ENCODE measurements at regions not wholly inside any gene's neighbourhood (a gene's known extent, or its start where the extent isn't known, plus 50 kb on each side); places are given as distances from the start of the nearest gene placed in this dataset.

- TF ChIP-seq ATF3 (IDR thresholded peaks at IDR 0.05) (no peak), EGR1 (IDR thresholded peaks at IDR 0.05; ENCODE audit: low read depth) (no peak), CBX3 (IDR thresholded peaks at IDR 0.05; ENCODE audit: low read depth) (no peak), ELF1 (IDR thresholded peaks at IDR 0.05; ENCODE audit: borderline replicate concordance, low read depth) (no peak), SP1 (IDR thresholded peaks at IDR 0.05; ENCODE audit: low read depth) (no peak), ZBTB33 (IDR thresholded peaks at IDR 0.05; ENCODE audit: extremely low read depth, insufficient replicate concordance, low read length) (no peak)
These were observed 506.3 kb downstream of the TENT5A start (continued) for GRCh38 chr6:81246200-81246599.

GRCh38 chr6:81242624-81243023 lies 509.9 kb downstream of the TENT5A start:
- H3K27me3 ChIP-seq (ENCODE audit: insufficient read depth, low read length) = no peaks in the 10 kb centered on the region
- H4K20me1 ChIP-seq (ENCODE audit: insufficient read depth) = no peaks in the 10 kb centered on the region
- TF ChIP-seq EZH2phosphoT487 (IDR thresholded peaks at IDR 0.05; ENCODE audit: borderline replicate concordance) (no peak), ATF3 (IDR thresholded peaks at IDR 0.05) (no peak)
- H3K36me3 ChIP-seq (ENCODE audit: control insufficient read depth in 1 of 2, insufficient read depth in 2 of 2, low read length in 2 of 2) = no peaks in the 10 kb centered on the region
- H3K9me3 ChIP-seq (ENCODE audit: control insufficient read depth in 1 of 2, insufficient read depth in 1 of 2, low read depth in 1 of 2, low read length in 2 of 2) = no peaks in the 10 kb centered on the region
- H3K27ac ChIP-seq (ENCODE audit: low read depth, low read length) = no peak overlapping the region
- intact Hi-C loops (cut with micrococcal nuclease) = loop anchor here (5.0 to 10.0 kb wide), 4 partner anchors 225 to 1110 kb away; partner anchors contain the start of gene TENT5A
- DNase-seq (ENCODE audit: low read depth, low spot score) = no peak
- H3K4me2 ChIP-seq (ENCODE audit: low read length) = no peak overlapping the region
- ChIA-PET POLR2A (no interaction called here), RAD21 (ENCODE audit: low non-redundant PET in 1 of 2, low total read pairs in 2 of 2, uncharacterized antibody in 2 of 2, unreplicated experiment in 2 of 2) (no interaction called here), CTCF (no interaction called here)
- H3K4me1 ChIP-seq (ENCODE audit: control insufficient read depth in 1 of 2, insufficient read depth in 2 of 2, low read length in 2 of 2) = no peaks in the 10 kb centered on the region
- H3K79me2 ChIP-seq (ENCODE audit: insufficient read depth, low read length) = no peaks in the 10 kb centered on the region
- no peak overlapping the region for H3K9ac ChIP-seq (ENCODE audit: low read length)
- H2AFZ ChIP-seq (ENCODE audit: low read depth, low read length, poor library complexity, severe bottlenecking) = no peak overlapping the region
- BruUV-seq (replicated peaks) = no TSS peak
- no peak for ATAC-seq
- no peaks in the 10 kb centered on the region for H3K9me2 ChIP-seq (ENCODE audit: insufficient read depth)
- no peak overlapping the region for H3K4me3 ChIP-seq (replicated peaks in 1 of 2; ENCODE audit: low read depth in 1 of 2, low read length in 2 of 2)
